CD1c-positive myeloid dendritic cell (primary cell): ENCODE measurements at regions not wholly inside any gene's neighbourhood (a gene's known extent, or its start where the extent isn't known, plus 50 kb on each side); places are given as distances from the start of the nearest gene placed in this dataset.

Experiments
- DNase-seq: peaks from one replicate; pipeline ENCODE4 v3.0.0-alpha.2; 2016; ENCODE audit errors: extremely low spot score

DNA sequence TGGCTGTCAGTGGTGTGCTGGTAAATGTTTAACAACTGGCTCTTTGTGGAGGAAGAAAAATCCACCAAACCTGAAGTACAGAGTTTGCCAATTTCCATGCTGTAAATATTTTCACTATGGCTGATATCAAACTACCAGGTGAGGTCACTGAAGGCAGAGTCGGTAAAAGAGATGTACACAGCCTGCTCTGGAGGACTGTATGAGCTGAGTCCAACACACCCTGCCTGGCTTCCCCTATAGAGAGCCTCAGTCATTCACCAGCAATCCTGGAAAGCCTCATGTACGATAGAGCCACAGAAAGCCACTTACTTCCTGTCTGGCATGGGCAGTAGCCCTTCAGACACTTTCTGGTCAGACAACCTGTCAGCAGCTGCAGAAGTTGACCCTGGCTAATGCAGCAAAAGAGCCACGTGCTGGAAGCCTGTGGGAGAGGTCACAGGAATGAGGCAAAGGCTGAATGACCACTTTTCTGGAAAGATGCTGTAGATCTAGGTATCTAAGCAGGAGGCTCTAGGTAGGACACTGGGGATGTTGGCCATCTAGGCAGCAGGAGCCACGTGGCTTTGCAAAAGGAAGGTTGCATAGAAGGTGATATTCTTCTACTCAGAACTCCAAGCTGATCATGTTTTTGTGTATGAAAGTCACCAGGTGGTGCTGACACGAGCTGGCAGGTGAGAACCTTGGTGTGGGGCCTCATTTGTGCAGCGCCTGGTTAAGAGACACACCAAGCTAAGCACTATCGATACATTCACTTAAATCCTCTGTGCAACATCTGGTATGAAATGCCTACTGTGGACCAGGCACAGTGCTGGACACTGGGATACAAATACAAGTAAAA is 553.9 kb downstream of the VRK1 start:
- DNase-seq, result no peak

DNA sequence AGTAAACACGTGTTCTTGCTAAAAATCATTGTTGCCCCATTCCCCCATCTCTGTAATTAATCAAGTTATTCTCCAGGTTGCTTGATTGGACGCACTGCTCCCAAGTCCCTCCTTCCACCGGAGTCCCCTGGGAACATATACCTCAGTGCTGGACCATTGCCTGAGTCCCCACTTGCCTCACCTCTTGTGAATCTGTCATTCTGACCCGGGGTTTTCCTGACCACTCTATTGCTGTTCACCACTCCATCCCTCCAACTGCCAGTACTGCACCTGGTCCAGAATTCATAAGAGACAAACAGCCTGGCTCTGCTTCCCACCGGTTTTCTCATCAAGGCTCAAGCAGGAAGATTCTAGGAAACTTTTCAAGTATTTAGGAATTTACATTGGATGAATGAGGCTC is 555.9 kb downstream of the VRK1 start:
- no peak for DNase-seq

DNA sequence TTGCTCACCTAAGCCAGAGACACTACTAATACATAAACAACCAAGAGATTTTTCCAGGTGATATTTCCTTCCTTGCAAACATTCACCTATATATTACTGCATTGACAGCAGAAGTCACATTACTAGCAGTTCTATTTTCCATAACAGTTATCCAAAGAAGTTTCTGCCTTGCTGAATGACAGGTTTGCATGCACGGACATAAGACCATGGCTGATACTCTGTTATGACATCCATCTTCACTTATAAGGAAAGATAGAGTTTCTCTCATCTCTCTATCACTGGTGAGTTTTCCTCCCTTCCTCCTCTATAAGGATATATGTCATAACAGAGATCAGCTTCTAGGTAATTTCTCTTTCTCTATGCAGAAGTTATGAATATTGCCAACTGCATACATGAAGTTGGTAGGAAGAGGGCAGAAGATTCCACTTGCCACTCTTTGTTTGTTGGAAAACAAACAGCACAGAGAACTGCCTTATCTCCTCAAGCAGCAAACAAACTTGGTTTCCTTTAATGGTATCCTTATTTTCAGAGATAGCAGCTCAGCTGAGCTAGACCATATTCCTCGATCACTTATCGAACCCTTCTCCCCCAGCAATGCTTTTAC is 557.0 kb downstream of the VRK1 start:
- DNase-seq, result no peak

DNA sequence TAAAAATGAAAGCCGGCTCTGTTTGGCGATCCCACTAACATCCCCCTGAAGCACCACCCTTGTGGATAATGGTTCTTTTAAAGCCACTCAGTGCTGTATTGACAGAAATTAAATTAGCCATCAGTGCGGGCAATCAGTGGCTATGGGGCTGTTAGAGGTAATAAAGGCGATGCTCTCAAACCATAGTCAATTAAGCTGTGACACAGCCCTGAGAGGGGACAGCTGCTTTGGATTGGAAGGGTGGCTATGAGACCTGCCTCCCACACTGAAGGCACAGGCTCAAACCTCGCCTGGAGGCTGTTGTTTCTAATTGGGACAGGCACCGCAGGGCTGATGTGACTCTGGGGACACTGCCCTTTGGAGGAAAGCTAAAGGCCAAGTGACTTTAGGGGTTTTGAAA is 562.2 kb downstream of the VRK1 start:
- no peak for DNase-seq

DNA sequence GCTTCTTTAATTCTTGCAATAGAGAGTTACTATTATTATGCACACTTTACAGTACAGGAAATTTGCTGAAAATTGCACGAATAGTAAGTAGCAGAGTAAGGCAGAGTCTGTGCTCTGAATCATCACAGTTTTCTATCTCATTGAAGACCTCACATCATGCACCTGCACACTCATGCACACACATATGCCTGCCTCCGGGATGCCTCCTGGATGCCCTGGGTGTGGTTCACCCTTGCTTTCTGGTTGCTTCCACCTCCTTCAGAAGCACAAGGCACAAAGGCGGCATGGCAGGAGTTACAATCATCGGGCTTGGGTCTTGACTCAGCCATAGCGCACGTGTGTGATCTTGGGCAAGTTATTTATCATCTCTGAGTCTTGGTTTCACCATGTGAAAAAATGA is 564.0 kb downstream of the VRK1 start:
- DNase-seq, result no peak

DNA sequence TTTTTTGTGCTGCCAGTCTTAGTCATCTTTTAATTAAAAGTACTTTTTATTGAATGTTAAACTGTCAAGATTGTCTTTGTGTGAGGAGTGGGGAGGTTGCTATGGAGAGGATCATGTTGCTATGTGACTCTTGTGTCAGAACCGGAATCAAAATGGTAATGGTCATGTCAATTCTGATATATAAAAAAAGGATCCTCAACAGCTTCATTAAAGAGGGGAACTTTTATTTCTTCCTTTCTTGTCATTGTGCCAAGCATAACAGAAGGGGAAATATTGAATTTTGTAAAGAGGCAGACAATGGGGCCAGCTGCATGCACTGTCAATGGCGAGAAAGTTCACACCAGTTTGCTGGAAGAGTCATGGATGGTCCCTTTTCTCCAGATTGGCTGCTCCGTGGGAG is 564.8 kb downstream of the VRK1 start:
- DNase-seq, result no peak

DNA sequence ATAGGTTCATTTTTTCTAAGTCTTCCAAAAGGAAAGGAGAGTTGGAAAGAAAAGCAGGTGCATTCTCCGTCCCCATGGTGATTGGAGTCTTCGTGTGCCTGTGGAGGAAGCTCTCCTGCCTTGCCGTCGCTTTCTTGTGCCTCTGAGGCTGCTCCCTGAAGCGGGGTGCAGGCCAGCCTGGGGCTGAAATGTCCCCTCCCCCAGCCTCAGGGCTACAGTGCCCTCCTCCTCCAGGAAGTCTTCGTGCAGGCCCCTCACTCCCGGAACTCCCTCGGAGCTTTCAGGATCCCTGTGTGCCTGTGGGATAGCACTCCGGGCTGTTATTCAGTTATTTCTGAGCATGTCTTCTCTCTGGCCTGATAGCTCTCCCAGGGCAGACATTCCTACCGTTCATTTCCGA is 569.2 kb downstream of the VRK1 start:
- DNase-seq, result no peak

DNA sequence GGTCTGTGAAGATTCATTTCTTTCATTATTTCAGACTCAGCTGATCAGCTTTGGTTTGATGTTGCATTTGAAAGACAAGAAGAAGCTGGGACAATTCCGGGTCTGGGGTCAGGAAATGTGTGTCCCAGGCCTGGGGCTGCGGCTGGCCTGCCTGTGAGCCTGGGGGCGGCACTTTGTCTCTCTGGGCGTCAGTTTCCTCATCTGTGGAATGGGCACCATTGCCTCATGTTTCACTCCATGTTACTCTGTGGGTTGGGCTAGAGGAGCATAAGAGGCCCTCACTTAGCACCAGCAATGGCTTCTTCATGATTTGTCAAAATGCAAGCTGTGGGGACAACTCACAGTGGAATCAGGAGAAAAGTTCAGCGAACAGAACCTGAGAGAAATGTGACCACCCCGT is 570.1 kb downstream of the VRK1 start:
- DNase-seq, result no peak

DNA sequence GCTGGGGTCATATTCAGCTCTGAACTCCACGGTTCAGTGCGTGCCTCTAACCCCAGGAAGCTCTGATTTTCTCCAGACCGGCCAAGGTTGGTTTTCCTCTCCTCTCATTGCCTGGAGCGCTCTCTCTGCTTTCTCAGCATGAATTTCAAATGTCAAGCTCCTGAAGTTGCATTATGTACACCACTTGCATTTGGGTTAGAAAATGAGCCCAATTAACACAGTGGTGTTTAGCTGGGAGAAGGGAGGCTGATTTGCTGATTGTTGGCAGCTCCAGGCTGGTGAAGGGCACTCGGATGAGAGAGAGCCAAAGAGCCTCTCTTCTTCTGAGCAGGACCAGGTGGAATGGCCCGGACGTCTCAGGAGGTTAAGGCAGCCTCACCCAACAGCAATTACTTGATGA is 570.9 kb downstream of the VRK1 start:
- no peak for DNase-seq

DNA sequence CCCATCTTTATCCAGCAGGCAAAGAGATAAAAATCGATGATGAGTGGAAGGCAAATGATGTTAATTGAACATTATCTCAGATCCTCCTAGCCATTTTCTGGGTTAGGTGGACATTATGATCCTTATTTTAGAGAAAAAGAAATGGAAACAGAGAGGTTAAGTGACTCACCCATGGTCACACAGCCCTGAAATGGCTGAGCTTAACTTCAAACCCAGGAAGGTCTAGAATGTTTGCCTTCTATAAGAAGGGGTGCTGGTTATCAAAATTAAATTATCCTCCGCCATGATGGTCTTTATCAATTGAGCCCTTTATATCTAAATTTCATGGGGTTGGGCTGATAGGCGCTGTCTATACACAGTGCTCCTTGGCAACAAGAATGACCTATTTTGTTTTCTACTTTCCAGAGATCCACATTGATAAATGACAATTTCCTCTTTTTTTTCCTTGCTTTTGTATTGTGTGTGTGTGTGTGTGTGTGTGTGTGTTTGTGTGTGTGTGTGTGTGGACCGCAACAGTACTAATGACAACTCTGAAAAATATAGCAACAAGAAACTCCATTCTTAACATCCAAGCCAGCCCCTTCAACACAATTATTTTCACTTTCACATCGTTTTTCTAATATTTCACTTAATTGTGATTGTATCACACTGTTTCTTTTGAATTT is 571.9 kb downstream of the VRK1 start:
- DNase-seq, result no peak

DNA sequence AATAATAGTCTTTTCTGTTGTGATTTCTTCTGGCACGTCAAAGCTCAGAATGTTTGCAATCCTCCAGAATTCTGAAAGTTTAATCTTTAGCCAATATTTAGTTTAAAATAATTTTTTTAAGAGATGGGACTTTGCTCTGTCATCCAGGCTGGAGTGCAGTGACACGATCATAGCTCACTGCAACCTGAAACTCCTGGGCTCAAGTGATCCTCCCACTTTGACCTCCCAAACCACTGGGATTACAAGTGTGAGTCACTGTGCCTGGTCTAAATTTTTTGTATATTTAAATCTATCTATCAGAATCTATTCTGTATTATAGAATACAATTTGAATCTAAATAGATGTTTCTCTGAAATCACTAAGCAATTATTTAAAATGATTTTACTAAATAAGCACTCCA is 572.7 kb downstream of the VRK1 start:
- DNase-seq, result no peak

DNA sequence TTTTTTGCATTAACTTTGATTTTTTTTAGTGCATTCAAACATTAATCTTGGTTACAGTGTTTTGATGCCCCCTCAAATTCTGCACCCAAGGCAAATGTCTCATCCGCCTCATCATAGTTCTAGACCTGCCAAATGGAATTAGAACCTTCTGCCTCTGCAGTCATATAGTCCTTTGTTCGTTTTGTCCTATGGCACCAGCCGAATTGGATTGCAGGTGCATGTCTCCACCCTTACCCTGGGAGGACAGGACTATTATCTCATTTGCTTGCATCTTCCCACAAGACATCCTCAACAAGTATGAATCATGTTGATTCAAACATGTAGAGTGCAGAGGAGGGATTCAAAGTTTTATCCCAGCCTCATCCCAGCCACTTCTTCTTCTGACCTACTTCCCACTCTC is 579.1 kb downstream of the VRK1 start:
- DNase-seq, result no peak

DNA sequence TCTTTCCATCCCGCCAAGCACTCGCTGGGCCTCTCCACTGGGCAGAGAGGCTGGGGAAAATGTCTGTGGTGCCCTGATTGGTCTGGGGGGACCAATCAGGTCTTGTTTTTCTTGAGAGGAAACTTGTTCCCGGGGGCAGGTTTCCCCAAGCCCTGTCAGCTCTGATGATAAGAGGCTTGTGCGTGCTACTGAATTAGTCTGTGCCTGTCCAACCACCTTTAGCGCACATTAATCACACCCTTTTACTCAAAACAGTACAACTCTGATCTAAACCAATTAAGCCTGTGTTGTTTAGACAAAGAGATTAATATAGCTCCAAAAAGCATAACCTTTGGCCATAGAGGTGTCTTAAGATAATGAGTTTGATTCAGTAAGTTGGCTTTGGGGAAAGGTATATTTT is 580.4 kb downstream of the VRK1 start:
- DNase-seq, result no peak

DNA sequence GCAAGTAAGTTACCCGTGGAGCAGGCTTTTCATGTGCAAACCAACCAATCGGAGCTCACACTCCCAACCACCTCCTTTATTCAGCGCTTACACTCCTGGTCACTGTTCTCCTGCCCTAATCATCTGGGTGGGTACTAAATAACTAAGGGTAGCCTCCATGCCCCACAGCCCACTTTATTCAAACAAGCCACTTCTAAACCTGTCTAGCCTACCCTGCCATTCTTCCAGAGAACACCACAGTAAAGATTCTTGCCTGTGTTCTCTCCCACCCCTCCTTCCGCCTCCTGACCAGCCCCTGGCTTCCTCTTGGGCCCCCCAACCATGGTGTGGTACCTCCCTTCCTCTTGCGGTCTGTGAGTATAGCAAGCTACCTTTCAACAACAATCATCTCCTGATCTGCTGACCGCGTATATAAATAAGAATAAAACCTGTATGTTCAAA is 581.9 kb downstream of the VRK1 start:
- no peak for DNase-seq

DNA sequence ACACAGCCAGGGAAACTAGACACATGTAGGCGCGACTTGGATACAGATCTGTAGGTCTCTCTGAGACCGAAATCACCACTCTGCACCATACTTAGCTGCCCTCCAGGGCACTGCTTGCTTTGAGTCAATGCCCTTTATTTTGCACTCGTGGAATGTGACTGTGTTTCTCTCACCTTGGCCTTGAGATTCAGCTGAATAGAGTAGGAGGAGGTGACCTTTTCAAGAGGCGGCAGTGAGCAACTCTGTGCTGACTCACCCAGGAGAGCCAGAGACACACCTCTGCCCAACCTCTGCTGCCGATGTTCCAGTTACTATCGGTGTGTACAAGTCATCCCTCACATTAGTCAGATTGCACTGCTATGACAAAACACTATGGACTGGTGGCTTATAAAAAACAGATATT is 583.4 kb downstream of the VRK1 start:
- DNase-seq, result no peak

DNA sequence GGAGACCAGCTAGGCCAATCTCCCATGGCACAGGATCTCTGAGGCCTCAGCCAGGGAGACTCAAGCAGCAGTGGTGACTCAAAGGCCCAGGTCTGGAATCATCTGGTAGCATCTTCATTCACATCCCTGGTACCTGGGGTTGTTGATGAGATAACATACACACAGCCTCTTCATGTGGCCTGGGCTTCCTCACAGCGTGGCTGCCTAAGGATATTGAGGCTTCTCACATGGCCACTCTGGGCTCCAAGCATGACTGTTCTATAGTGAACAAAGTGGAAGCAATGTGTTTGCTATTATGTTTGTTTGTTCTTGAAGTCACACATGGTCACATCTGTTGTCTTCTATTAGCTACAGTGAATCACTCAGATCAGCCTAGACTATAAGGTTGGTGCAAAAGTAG is 584.1 kb downstream of the VRK1 start:
- DNase-seq, result no peak

DNA sequence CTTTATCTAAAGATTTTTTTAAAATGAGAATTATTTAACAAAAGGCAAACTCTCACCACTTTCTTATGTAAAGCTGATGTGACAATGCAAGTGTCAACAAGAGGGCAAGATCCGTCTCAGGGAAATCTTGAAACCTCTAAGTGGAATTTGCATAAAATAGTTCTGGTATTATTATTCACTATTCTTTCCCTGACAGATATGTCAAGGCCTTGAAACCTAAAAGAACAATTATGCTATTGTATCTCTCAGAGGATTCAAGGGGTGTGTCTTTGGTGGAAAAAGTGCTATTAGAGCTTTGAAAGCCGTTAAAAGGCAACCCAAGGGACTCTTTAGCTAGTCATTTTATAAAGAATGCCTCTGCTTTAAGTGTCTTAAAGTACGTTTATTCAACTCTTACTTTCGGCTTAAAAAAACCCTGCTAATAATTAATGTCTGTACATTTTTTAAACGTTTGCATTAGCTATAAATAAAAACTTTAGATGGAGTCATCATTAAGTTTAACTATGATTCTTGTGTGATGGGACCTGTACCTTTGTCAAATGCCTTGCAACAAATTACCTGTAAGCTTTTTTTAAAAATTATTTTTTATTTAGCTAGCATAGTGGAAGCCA is 585.5 kb downstream of the VRK1 start:
- no peak for DNase-seq

DNA sequence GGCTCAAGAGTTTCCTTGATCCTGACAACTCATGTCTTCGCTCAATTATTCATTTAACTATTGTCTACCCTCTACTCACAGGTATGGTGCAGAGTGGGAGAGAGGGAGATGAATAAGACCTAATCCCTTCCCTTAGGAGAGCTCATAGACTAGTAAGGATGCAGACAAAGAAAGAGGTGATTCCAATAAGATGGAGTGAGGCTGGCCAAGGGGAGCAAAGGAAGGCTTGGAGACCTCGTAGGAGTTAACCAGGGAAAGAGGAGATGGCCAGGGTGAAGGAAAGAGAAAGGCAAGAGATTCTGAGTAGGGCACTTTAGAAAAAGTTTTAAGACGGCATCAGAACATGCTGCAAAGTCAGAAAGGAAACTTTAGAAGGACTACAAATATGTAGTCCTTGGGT is 588.5 kb downstream of the VRK1 start:
- DNase-seq, result no peak

DNA sequence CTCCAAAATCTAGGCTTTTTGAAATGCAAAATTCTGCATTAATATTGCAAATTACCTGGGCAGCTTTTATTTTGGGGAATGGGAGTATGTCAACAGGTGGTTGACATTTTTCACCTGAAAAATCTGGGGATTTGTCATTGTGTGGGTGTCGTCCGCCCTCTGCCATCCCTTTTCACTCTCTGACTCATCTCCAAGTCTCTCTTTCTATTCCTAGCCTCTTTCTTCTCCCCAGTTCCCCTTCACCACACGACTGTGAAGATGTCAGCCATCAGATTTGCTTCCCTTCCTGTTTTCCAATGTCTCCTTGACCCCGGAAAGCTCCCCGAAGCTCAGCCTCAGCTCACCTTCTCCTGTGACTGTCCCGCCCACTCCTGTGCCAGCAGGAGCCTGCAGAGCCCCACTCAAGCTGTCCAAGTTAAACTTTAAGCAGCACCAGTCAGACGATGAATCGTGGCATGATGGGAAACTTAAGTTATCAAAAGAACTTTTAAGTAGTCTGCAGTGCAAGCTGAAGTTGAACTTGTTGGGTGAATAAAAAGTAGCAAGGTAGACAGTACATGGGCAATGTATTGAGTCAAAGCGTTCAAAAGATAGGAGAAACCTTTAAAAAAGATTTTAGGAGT is 590.2 kb downstream of the VRK1 start:
- no peak for DNase-seq

DNA sequence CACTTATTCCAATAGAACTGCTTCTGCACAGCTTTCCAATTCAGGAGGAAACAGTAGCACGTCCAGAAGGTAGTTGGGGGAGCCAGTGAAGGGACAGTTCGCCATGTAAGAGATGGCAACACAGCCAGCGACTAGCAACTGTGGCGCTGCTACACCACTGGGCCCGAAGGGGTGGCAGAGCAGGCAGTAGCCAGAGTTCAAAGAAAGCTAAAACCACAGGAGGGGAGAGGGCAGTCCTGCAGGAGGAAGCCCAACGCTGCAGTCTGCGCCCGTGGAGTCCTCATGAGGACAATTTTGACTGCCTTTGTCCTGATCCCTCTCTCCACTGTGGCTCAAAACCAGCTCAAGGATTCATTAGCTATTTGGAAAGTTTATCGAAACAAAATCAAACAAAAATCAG is 591.2 kb downstream of the VRK1 start:
- no peak for DNase-seq

DNA sequence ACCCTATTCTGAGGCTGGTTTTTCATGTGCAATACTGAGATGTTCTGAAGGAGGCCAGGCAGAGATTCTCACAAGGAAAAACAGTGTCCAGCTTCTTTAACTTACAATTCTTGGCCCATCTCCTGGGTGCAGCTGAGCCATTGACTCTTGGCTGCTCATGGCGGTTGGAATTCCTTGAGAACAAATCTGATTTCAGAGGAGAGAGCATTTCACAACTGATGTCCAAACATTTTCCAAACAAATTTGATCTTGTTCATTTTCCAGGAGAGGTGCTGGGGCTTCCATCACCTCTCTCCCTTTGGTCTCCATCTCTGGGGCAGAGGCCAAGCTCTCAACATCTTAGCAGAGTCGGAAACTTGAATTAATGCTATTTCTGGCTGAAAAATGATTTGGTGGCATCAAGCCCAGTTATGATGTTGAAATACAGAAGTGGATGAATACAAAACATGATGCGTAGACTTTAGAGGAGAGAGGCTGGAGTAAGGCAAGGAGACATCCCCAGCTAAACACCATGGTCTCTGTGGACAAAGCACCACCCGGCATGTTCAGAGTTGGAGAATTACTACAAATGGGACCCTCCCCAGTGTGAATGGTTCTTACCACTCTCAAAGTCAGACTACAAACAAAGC is 593.0 kb downstream of the VRK1 start:
- no peak for DNase-seq

DNA sequence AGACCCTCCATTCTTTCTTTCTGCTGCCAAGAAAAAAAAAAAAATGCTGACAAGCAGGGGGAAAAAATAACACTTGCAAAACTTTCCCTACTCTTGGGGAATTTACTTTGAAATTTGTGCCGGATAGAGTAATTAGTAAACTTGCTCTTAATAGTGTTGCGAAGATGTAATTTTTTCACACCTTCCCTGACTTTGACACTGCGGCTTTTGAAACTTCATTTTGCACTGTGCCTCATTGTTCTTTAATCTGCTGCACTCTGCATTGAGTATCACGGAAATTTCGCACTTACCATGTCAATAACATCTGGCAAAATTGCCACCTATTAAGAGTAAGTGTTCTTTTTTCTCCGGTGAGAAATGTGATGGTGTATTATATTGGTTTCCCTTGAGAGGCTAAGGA is 596.1 kb downstream of the VRK1 start:
- peak; percentile 2 for DNase-seq
